NT2/D1 (cell line): ENCODE measurements at regions not wholly inside any gene's neighbourhood (a gene's known extent, or its start where the extent isn't known, plus 50 kb on each side); places are given as distances from the start of the nearest gene placed in this dataset.

ENCODE experiments used
- SUZ12 ChIP-seq: IDR thresholded peaks from 2 replicates; pipeline ENCODE4 v1.6.1; 2011; ENCODE audit not compliant: insufficient read length, insufficient read depth; ENCODE audit errors: extremely low read depth
- YY1 ChIP-seq: IDR thresholded peaks from 2 replicates; pipeline ENCODE4 v1.6.1; 2011; ENCODE audit not compliant: insufficient read length, insufficient read depth
- ZNF274 ChIP-seq: IDR thresholded peaks from 2 replicates; pipeline ENCODE4 v1.6.1; 2011; ENCODE audit warnings: mild to moderate bottlenecking, low read depth, low read length

GRCh38 chr16:73521499-73521898 lies 473.6 kb upstream of the ZFHX3 start:
- TF ChIP-seq ZNF274, result no peak
- no peak for TF ChIP-seq YY1
- TF ChIP-seq SUZ12, result no peak
